ENCODE measurements at regions not wholly inside any gene's neighbourhood (a gene's known extent, or its start where the extent isn't known, plus 50 kb on each side); places are given as distances from the start of the nearest gene placed in this dataset.
A peak's percentile ranks its signal among the peaks of the same experiment; 100 is the strongest.

DNA sequence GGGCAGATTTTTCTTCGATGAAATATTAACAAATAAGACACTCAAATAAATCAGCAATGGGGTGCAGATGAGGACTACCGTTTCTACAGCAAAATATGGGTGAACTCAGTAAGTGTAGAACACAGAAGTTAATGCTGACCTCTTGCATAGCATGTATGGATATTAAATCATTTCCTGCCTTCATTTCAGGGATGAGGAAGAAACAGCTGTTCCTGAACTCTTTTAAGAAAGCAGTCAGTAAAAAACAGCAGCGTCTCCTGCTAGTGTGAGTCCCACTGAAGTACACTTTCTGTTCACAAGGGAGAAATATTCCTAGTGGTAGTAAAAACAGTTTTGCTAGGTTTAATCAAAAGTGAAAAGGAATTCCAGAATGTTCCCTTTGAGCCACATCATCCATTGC is 379.0 kb downstream of the ZEB2 start:
- H3K4me3 ChIP-seq (replicated peaks in 1 of 3; ENCODE audit: low read depth in 2 of 3, low read length in 3 of 3), result no peak overlapping the region
- WGBS (ENCODE audit: insufficient coverage), result 80% methylated on average over 1 of the region's 3 CpGs
- no peaks in the 10 kb centered on the region for H3K79me2 ChIP-seq (ENCODE audit: insufficient read depth, low read length)
- H3K36me3 Mint-ChIP-seq, result peaks cover 0 to 3% of the 10 kb centered on the region in 2 donors
- peaks cover 36 to 45% of the 10 kb centered on the region in 2 donors for H3K4me1 ChIP-seq (ENCODE audit: control insufficient read depth in 1 of 2, insufficient read depth in 2 of 2, low read length in 2 of 2)
- H3K9me3 Mint-ChIP-seq, result no peaks in the 10 kb centered on the region
- no peaks in the 10 kb centered on the region for H3K36me3 ChIP-seq (replicated peaks in 1 of 2; ENCODE audit: control insufficient read depth in 1 of 2, insufficient read depth in 2 of 2, low read length in 2 of 2)
- no peaks in the 10 kb centered on the region for H4K20me1 ChIP-seq (ENCODE audit: insufficient read depth, low read length)
- peak overlapping the region; percentile 14 for H3K4me2 ChIP-seq (replicated peaks; ENCODE audit: extremely low read depth, low read length, poor library complexity, severe bottlenecking)
- no peaks in the 10 kb centered on the region for H3K9me3 ChIP-seq (replicated peaks in 1 of 2; ENCODE audit: control insufficient read depth in 1 of 2, insufficient read depth in 1 of 2, low read length in 2 of 2)
- H3K27ac Mint-ChIP-seq, result peak overlapping the region in 2 of 7 donors; percentile 4 to 13
- TF ChIP-seq, protein P1, sequence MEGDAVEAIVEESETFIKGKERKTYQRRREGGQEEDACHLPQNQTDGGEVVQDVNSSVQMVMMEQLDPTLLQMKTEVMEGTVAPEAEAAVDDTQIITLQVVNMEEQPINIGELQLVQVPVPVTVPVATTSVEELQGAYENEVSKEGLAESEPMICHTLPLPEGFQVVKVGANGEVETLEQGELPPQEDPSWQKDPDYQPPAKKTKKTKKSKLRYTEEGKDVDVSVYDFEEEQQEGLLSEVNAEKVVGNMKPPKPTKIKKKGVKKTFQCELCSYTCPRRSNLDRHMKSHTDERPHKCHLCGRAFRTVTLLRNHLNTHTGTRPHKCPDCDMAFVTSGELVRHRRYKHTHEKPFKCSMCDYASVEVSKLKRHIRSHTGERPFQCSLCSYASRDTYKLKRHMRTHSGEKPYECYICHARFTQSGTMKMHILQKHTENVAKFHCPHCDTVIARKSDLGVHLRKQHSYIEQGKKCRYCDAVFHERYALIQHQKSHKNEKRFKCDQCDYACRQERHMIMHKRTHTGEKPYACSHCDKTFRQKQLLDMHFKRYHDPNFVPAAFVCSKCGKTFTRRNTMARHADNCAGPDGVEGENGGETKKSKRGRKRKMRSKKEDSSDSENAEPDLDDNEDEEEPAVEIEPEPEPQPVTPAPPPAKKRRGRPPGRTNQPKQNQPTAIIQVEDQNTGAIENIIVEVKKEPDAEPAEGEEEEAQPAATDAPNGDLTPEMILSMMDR (IDR thresholded peaks at IDR 0.05), result no peak
- intact Hi-C loops (cut with micrococcal nuclease), result no loop called here
- peaks cover 38% of the 10 kb centered on the region for H3K4me1 Mint-ChIP-seq
- no peak overlapping the region for H3K4me3 Mint-ChIP-seq
- no peaks in the 10 kb centered on the region for H3K27me3 ChIP-seq (ENCODE audit: control insufficient read depth in 2 of 2, insufficient read depth in 2 of 2, low read length in 2 of 2)
- no peak for DNase-seq
- H3K27ac ChIP-seq (ENCODE audit: low read depth in 1 of 2, low read length in 2 of 2), result peak overlapping the region in 1 of 2 donors; percentile 37
- H3K9ac ChIP-seq (ENCODE audit: insufficient read depth, low read length, poor library complexity, severe bottlenecking), result no peak overlapping the region
- peaks cover 0 to 1% (median 0%) of the 10 kb centered on the region in 3 donors for H3K27me3 Mint-ChIP-seq (ENCODE audit: low read depth in 3 of 3)
- H2AFZ ChIP-seq (ENCODE audit: insufficient read depth, low read depth, low read length, poor library complexity, severe bottlenecking), result no peak overlapping the region

DNA sequence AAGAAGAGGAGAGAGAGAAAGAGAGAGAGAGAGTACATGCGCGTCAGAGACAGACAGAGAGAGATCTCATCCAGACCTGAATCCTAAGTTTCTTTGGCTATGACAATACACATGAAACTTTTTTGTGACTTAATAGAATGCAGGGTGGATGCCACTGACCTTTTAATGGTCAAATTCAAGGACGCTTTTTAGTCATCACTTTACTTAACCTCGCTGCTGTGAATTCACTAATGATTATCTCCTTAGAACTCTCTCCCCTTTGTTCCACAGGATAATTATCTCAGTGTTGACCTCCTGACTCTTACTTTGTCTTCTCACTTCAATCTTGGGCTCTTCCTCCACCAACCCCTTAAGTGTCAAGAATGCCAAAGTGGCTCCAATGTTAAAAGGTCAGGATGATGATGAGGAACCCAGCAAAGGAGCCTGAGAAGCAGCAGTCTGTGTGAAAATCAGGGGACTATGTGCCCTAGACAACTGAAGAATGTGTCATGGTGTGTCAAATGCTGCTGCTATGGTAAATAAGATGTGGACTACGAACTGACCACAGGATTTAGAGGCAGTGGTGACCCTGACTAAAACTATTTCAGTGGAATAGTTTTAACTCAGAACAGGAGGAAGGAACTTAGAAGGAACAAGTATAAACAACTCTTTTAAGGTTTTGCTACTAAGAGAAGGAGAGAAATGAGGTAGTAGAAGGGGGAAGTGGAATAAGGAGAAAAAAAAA is 382.1 kb downstream of the ZEB2 start:
- peak overlapping the region; percentile 76 to 93 (median 87) for H3K27ac Mint-ChIP-seq
- intact Hi-C loops (cut with micrococcal nuclease), result no loop called here
- H2AFZ ChIP-seq (ENCODE audit: insufficient read depth, low read depth, low read length, poor library complexity, severe bottlenecking), result no peak overlapping the region
- WGBS (ENCODE audit: insufficient coverage), result 67% methylated on average over 3 of the region's 5 CpGs
- DNase-seq, result peak; percentile 38 to 56 (median 38)
- H3K4me2 ChIP-seq (replicated peaks; ENCODE audit: extremely low read depth, low read length, poor library complexity, severe bottlenecking), result no peak overlapping the region
- H3K9me3 Mint-ChIP-seq, result no peaks in the 10 kb centered on the region
- H3K79me2 ChIP-seq (ENCODE audit: insufficient read depth, low read length), result no peaks in the 10 kb centered on the region
- TF ChIP-seq, protein P1 (IDR thresholded peaks at IDR 0.05), result no peak
- H3K27me3 Mint-ChIP-seq (ENCODE audit: low read depth in 3 of 3), result peaks cover 0 to 1% (median 0%) of the 10 kb centered on the region in 3 donors
- H3K27me3 ChIP-seq (ENCODE audit: control insufficient read depth in 2 of 2, insufficient read depth in 2 of 2, low read length in 2 of 2), result no peaks in the 10 kb centered on the region
- no peaks in the 10 kb centered on the region for H3K9me3 ChIP-seq (replicated peaks in 1 of 2; ENCODE audit: control insufficient read depth in 1 of 2, insufficient read depth in 1 of 2, low read length in 2 of 2)
- peak overlapping the region in 1 of 3 experiments; percentile 3 for H3K4me3 ChIP-seq (replicated peaks in 1 of 3; ENCODE audit: low read depth in 2 of 3, low read length in 3 of 3)
- no peak overlapping the region for H3K9ac ChIP-seq (ENCODE audit: insufficient read depth, low read length, poor library complexity, severe bottlenecking)
- H3K4me1 Mint-ChIP-seq, result peaks cover 26% of the 10 kb centered on the region
- no peaks in the 10 kb centered on the region for H4K20me1 ChIP-seq (ENCODE audit: insufficient read depth, low read length)
- peaks cover 2 to 6% of the 10 kb centered on the region in 2 donors for H3K36me3 Mint-ChIP-seq
- H3K4me3 Mint-ChIP-seq, result peak overlapping the region in 1 of 2 donors; percentile 64
- H3K36me3 ChIP-seq (replicated peaks in 1 of 2; ENCODE audit: control insufficient read depth in 1 of 2, insufficient read depth in 2 of 2, low read length in 2 of 2), result no peaks in the 10 kb centered on the region
- H3K4me1 ChIP-seq (ENCODE audit: control insufficient read depth in 1 of 2, insufficient read depth in 2 of 2, low read length in 2 of 2), result peaks cover 25 to 27% of the 10 kb centered on the region in 2 donors
- H3K27ac ChIP-seq (ENCODE audit: low read depth in 1 of 2, low read length in 2 of 2), result peak overlapping the region; percentile 36 to 77

Measured in CD14-positive monocyte (primary cell).